ENCODE measurements at regions not wholly inside any gene's neighbourhood (a gene's known extent, or its start where the extent isn't known, plus 50 kb on each side); places are given as distances from the start of the nearest gene placed in this dataset.

DNA sequence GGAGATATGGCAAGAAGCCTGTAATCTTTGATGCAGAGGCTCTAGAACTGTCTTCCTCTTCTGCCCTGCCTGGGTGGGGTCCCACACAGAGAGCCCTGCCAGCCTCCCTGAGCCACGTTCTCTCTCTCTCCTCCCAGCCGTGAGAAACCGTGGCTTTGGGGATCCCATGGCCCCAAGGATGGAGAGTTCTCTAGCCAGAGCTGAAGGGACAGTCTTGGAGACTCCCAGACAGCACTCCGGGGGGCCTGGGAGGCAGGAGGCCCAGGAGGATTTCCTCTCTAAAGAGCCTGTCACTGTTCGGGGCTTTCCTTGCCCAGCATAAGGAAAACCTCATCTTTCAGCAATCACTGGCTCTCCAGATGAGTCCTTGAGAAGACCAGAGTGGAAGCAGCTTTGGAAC is 227.1 kb downstream of the ARHGAP12 start (continued):
- TF ChIP-seq RAD21 (IDR thresholded peaks at IDR 0.05) (no peak), EGR1 (IDR thresholded peaks at IDR 0.05; ENCODE audit: low read depth in 2 of 2) (no peak)
- TF ChIP-seq, protein P1, sequence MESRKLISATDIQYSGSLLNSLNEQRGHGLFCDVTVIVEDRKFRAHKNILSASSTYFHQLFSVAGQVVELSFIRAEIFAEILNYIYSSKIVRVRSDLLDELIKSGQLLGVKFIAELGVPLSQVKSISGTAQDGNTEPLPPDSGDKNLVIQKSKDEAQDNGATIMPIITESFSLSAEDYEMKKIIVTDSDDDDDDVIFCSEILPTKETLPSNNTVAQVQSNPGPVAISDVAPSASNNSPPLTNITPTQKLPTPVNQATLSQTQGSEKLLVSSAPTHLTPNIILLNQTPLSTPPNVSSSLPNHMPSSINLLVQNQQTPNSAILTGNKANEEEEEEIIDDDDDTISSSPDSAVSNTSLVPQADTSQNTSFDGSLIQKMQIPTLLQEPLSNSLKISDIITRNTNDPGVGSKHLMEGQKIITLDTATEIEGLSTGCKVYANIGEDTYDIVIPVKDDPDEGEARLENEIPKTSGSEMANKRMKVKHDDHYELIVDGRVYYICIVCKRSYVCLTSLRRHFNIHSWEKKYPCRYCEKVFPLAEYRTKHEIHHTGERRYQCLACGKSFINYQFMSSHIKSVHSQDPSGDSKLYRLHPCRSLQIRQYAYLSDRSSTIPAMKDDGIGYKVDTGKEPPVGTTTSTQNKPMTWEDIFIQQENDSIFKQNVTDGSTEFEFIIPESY (IDR thresholded peaks at IDR 0.05), result no peak

DNA sequence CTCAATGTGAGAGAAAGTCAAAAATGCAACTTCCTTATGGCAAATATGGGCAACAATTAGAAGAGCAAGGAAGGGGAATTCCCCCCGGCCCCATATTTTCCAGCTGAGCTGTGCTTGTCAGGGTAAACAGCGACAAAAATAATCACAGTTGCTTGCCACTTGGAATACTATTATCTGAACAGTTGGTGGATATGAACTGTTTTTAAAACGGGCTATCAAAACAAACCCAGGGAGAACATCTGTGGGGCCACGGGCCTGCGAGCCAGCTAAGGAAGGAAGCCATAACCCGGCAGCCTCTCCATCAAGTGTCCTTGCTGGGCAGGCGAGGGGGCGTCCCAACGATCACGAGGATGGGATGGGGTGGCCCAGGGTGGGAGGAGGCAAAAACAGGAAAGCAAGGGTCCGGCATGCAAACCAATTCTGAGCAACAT is 228.4 kb downstream of the ARHGAP12 start:
- WGBS, result 71% methylated on average over 11 of the region's 11 CpGs
- Histone ChIP-seq H3K4me1 (ENCODE audit: control insufficient read depth in 4 of 4, insufficient read depth in 4 of 4, low read length in 3 of 4) (no peaks in the 10 kb centered on the region), H3K36me3 (ENCODE audit: control insufficient read depth in 4 of 4, insufficient read depth in 3 of 4, low read depth in 1 of 4, low read length in 3 of 4) (no peaks in the 10 kb centered on the region), H3K27me3 (ENCODE audit: control insufficient read depth in 4 of 4, insufficient read depth in 4 of 4, low read length in 3 of 4) (no peaks in the 10 kb centered on the region), H3K27ac (ENCODE audit: low read depth in 1 of 2, low read length in 2 of 2) (peak overlapping the region in 1 of 2 donors; percentile 25), H3K9me3 (ENCODE audit: control insufficient read depth in 4 of 4, low read length in 3 of 4) (no peaks in the 10 kb centered on the region), H3K9ac (ENCODE audit: low read depth in 1 of 2, low read length in 2 of 2) (no peak overlapping the region), H3K4me3 (ENCODE audit: low read depth in 1 of 3, low read length in 3 of 3) (no peak overlapping the region)
- TF ChIP-seq, protein P1 (IDR thresholded peaks at IDR 0.05), result no peak
- TF ChIP-seq, protein P2, sequence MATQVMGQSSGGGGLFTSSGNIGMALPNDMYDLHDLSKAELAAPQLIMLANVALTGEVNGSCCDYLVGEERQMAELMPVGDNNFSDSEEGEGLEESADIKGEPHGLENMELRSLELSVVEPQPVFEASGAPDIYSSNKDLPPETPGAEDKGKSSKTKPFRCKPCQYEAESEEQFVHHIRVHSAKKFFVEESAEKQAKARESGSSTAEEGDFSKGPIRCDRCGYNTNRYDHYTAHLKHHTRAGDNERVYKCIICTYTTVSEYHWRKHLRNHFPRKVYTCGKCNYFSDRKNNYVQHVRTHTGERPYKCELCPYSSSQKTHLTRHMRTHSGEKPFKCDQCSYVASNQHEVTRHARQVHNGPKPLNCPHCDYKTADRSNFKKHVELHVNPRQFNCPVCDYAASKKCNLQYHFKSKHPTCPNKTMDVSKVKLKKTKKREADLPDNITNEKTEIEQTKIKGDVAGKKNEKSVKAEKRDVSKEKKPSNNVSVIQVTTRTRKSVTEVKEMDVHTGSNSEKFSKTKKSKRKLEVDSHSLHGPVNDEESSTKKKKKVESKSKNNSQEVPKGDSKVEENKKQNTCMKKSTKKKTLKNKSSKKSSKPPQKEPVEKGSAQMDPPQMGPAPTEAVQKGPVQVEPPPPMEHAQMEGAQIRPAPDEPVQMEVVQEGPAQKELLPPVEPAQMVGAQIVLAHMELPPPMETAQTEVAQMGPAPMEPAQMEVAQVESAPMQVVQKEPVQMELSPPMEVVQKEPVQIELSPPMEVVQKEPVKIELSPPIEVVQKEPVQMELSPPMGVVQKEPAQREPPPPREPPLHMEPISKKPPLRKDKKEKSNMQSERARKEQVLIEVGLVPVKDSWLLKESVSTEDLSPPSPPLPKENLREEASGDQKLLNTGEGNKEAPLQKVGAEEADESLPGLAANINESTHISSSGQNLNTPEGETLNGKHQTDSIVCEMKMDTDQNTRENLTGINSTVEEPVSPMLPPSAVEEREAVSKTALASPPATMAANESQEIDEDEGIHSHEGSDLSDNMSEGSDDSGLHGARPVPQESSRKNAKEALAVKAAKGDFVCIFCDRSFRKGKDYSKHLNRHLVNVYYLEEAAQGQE (IDR thresholded peaks at IDR 0.05), result no peak
- TF ChIP-seq GABPA (IDR thresholded peaks at IDR 0.05 in 1 of 2, conservative IDR thresholded peaks at IDR 0.05 in 1 of 2) (no peak), FOXA2 (IDR thresholded peaks at IDR 0.05) (no peak), RAD21 (IDR thresholded peaks at IDR 0.05) (no peak), JUND (IDR thresholded peaks at IDR 0.05) (no peak), YY1 (IDR thresholded peaks at IDR 0.05) (no peak), TAF1 (conservative IDR thresholded peaks at IDR 0.05) (no peak), HNF4G (IDR thresholded peaks at IDR 0.05) (no peak), HNF4A (conservative IDR thresholded peaks at IDR 0.05) (no peak), EGR1 (IDR thresholded peaks at IDR 0.05; ENCODE audit: low read depth in 2 of 2) (no peak), FOXA1 (IDR thresholded peaks at IDR 0.05) (no peak), SP1 (IDR thresholded peaks at IDR 0.05) (no peak), NR2F2 (IDR thresholded peaks at IDR 0.05) (no peak), RXRA (IDR thresholded peaks at IDR 0.05) (no peak)
- TF ChIP-seq, protein P3, sequence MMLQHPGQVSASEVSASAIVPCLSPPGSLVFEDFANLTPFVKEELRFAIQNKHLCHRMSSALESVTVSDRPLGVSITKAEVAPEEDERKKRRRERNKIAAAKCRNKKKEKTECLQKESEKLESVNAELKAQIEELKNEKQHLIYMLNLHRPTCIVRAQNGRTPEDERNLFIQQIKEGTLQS (IDR thresholded peaks at IDR 0.05), result no peak
- TF ChIP-seq, protein P4, sequence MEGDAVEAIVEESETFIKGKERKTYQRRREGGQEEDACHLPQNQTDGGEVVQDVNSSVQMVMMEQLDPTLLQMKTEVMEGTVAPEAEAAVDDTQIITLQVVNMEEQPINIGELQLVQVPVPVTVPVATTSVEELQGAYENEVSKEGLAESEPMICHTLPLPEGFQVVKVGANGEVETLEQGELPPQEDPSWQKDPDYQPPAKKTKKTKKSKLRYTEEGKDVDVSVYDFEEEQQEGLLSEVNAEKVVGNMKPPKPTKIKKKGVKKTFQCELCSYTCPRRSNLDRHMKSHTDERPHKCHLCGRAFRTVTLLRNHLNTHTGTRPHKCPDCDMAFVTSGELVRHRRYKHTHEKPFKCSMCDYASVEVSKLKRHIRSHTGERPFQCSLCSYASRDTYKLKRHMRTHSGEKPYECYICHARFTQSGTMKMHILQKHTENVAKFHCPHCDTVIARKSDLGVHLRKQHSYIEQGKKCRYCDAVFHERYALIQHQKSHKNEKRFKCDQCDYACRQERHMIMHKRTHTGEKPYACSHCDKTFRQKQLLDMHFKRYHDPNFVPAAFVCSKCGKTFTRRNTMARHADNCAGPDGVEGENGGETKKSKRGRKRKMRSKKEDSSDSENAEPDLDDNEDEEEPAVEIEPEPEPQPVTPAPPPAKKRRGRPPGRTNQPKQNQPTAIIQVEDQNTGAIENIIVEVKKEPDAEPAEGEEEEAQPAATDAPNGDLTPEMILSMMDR (IDR thresholded peaks at IDR 0.05; ENCODE audit: low read depth, low read length, missing input control), result no peak
- TF ChIP-seq, protein P5, sequence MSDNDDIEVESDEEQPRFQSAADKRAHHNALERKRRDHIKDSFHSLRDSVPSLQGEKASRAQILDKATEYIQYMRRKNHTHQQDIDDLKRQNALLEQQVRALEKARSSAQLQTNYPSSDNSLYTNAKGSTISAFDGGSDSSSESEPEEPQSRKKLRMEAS (IDR thresholded peaks at IDR 0.05), result no peak
- no peak for DNase-seq (ENCODE audit: low spot score)
